ENCODE measurements at regions not wholly inside any gene's neighbourhood (a gene's known extent, or its start where the extent isn't known, plus 50 kb on each side); places are given as distances from the start of the nearest gene placed in this dataset.
A peak's percentile ranks its signal among the peaks of the same experiment; 100 is the strongest.

DNA sequence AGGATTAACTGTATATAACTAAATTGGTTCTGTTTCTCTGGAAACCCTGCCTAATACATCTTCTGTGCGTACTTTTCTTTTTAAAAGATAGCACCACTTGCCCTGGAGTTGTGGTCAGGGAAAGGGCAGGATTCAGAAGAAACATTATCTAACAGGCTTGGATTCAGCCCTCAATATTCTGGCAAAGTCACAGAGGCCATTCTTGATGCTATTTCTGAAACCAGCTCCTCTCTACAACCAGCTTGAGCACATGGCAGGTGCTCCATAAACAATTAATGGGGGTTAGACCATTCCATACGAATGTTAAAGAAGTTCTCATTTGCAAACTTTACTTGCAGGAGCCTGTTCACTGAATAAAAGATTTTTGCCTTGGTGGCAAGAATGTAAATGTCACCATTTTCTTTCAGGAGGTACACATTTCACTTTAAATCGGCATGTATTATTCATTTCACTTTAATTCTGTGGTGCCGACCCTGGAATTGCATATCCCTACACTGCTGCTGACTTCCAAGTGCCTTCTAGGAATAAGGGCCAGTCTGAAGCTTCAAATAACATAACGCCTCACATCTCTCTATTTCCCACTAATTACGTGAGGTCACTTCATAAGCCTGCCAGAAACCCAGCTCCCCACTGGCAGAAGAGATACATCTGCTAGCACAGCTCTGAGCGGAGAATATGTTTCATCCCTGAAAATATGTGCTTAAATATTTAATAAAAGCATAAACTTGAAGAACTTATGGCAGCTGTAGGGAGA lies 248.7 kb downstream of the ADGRG6 start:
- in situ Hi-C loops (cut with HindIII; ENCODE audit: low pct_ligation_motif_present, low pct_unique_long_range_greater_than_20kb, low sequenced_read_pairs), result no loop called here

DNA sequence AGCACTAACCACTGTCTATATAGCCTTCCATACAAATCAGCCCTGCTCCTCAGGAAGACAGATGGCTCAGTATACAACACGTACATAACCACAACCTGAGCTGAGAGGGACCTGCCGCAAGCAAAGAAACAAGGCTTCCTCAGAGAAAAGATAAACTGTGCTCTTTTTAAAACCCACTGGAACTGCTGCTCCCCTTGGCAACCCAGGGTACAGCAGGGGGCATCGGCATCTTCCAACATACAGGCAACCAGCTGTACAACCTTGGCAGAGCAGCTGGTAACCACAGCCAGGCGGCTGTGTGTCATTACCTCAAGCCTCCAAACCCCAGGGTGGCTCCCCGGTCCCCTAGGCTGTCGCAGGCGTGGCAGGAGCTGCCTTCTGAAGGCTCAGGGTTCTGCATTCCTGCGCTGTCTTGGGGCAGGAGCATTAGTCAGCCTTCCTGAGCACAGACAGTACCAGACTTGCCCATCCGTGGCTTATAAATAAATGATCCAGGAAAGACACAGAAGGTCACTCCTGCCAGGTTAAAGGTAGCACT lies 249.5 kb downstream of the ADGRG6 start:
- in situ Hi-C loops (cut with HindIII; ENCODE audit: low pct_ligation_motif_present, low pct_unique_long_range_greater_than_20kb, low sequenced_read_pairs), result no loop called here

More for the DNA sequence above, 248.7 kb downstream of the ADGRG6 start:
- no peak for DNase-seq

DNA sequence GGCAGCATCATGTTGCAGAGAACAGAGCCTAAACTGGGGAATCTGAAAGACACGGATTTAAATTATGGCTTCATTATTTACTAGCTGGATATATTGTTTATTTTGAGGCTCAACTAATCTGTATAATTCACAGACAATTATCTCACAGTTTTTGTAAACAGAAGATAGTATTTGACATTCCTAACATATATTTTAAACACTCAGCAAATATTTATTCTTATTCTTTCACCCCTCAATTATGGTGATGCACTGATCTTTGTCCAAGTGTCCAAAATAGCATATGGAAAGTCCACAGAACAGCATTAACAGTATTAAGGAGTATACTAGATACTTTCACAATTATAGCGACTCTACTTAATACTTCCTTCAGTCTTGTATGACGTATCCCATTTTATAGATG lies 257.0 kb downstream of the ADGRG6 start:
- DNase-seq, result no peak
- in situ Hi-C loops (cut with HindIII; ENCODE audit: low pct_ligation_motif_present, low pct_unique_long_range_greater_than_20kb, low sequenced_read_pairs), result no loop called here

More for the DNA sequence above, 249.5 kb downstream of the ADGRG6 start:
- peak; percentile 55 for DNase-seq

DNA sequence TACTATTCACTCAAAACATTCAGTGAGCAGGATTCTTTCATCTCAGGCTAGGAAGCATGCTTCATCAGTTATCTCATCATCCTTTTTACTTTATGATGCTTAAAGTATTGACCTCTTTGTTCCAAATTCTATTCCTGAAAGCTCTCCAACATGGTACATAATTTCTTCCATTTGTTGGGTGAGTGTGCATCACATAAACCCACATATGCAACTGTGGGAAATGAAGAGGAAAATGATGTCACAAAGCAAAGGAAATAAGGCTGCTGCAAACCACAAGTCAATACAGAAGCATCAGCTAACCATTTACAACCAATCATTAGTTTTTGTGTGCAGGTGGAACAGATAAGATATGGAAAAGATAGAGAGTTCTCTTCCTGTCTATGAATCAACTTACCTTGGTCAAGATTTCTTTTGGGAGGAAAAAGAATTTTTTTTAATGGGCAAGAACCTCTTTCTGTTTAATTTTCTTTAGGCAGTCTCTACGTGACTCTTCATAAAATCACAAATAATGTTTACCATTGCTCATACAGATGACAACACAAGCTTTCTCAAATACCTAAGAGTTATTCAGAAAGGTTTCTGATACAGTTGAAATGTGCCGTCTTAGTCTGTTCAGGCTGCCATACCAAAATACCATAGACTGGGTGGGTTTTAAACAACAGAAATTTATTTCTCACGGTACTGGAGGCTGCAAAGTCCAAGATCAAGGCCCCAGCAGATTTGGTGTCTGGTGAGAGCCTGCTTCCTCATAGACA lies 259.9 kb downstream of the ADGRG6 start:
- no peak for DNase-seq
- in situ Hi-C loops (cut with HindIII; ENCODE audit: low pct_ligation_motif_present, low pct_unique_long_range_greater_than_20kb, low sequenced_read_pairs), result no loop called here

DNA sequence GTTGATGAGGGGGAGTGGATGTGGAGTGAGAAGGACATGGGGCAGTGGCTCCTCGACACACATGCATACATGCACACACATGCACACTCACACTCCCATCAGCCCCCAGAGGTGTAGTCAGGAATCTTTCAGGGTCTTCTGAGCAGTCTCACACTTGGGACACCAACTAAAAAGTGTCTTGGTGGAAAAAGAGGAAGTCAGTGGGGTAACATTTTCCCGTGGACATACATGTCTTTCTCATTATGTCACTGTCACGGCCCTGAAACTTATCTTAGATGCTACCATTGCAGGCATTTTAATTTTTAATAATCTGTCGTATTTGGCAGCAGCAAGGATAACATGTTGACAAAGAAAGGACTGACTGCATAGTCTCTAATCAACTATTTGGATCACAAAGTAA lies 261.1 kb downstream of the ADGRG6 start:
- DNase-seq, result no peak
- in situ Hi-C loops (cut with HindIII; ENCODE audit: low pct_ligation_motif_present, low pct_unique_long_range_greater_than_20kb, low sequenced_read_pairs), result no loop called here

DNA sequence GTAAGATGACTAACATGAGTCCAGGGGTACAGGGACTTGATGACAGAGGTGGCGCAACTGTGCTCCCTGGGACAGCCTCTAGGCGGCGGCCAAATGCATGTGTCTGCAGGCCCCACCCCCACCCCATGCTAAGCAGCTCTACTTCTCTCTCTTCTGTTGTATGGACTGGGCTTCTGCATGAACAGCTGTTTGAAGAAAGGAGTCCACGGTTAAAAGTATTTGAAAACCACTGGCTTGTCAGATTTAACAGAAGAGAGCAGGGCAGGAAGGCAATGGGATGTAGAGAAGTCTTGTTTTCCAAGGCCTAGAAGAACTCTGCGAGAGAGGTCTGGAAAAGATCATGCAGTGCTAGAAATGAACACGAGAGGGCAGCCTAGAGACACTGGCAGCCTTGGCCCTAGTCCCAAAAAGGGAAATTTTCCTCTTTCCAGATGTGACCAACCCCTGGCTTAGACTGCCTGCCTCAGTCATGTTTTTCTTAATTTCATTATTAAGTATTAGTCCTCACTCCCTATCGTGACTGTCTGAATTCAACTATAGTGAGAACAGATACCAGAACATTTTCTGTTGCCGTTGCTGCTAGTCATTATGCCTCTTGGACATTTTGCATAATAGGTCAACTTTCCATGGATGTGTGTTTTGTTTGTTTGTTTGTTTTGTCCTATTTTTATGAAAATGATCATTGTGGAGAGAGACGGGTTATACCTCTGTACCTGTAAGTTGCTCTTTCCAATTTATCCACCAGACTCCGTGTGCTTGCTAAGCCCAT lies 265.0 kb downstream of the ADGRG6 start:
- in situ Hi-C loops (cut with HindIII; ENCODE audit: low pct_ligation_motif_present, low pct_unique_long_range_greater_than_20kb, low sequenced_read_pairs), result no loop called here
- DNase-seq, result peak; percentile 47

DNA sequence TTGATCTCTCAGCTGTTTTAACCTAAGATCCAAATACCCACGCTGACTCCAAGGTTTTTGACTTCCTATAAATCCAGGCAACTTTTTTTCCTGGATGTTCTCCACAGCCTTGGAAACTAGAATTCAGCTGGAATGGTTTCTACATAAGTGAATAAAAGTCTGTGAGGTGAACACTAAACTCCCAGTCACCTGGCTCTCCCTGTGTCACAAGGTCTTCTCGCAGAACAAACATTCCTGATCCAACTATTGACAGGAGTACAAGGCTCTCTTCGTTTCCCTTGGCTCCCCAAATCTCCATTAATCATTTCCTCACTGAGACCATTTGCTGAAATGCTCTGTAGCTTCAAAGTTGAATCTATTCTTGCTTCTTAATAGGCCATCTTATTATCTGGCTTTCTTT lies 265.7 kb downstream of the ADGRG6 start:
- in situ Hi-C loops (cut with HindIII; ENCODE audit: low pct_ligation_motif_present, low pct_unique_long_range_greater_than_20kb, low sequenced_read_pairs), result no loop called here
- no peak for DNase-seq

DNA sequence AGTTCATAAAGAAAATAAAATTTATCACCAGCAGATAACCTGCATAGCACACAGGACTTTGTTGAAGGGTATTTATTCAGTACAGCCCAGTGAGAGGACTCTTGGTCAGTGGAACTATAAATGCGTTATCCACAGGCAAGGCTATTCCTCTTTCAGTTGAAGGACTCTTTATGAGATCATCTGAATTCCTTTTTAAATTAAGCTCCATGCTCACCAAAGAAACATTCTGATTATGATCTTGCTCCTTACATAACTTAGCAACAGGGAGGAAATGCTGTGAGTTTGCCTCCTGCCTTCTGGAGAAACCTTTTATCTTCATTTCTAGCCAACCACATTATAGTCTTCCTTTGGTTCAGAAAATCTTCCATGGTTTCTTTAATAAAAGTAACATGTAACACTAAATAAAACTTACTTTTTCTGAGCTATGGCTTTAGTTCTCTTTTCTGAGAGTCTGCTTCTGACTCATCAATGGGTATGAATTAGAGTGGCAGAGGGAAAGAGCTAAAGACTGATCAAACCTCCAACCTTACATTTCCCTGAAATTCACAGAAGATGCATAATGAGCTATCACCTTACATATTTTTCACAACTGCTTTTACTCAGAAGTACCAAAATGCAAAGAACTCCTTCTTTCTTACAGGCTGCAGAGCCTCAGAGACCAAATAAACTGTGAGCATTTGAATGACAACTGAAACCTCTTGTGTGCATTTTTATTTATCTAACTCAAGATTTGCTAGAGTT lies 267.2 kb downstream of the ADGRG6 start:
- in situ Hi-C loops (cut with HindIII; ENCODE audit: low pct_ligation_motif_present, low pct_unique_long_range_greater_than_20kb, low sequenced_read_pairs), result no loop called here
- no peak for DNase-seq

DNA sequence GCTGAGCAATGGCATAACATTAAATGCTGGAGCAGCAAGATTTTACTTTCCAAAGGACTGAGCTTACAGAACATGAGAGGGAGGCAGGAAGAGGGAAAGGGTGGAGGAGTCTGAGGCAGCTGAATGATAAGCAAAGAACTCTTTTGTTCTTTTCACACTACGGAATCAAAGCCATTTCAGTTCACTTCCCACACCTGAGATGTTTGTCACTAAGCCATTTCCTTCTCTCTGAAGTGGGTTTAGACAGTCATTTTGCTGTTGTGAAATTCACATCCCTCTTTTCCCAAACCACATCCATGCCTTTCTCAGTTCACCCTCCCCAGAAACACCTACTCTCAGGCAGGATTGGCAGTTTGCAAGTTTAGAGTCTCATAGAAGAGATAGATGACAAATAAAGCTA lies 267.9 kb downstream of the ADGRG6 start:
- no peak for DNase-seq
- in situ Hi-C loops (cut with HindIII; ENCODE audit: low pct_ligation_motif_present, low pct_unique_long_range_greater_than_20kb, low sequenced_read_pairs), result no loop called here

DNA sequence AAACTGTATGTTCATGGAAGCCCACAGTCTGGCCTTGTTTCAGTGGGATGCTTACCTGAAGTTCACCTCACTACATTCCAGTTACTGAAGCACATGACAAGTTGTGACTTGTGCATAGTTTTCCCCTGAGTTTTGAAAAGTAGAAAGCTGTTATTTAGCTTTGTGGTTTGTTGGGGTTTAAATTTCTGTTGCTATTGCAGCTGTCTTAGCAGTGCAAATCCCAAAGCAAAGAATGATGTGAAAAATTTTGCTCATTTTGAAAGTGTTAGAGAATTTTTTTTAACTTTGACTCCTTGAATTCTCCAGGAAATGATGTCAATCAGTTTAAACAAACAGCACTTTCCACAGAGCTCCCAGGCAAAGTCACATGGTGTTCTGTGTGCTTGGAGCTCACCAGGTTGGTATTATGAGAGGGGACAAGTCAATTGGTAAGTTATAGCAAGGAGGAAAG lies 268.4 kb downstream of the ADGRG6 start:
- in situ Hi-C loops (cut with HindIII; ENCODE audit: low pct_ligation_motif_present, low pct_unique_long_range_greater_than_20kb, low sequenced_read_pairs), result no loop called here

DNA sequence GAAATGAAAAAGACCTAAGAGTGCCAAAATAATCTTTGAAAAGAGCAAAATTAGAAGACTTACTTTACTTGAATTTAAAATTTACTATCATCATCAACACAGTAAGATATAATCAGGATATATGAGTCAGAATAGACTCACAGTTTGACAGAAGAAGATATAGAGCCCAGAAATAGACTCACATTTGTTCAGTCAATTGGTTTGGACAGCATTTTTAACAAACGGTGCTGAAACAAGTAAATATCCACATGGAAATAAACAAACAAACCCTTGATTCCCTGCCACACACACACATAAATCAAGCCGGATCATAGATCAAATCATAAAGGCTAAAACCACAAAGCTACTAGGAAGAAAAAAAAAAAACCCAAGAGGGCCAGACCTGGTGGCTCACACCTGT lies 291.1 kb downstream of the ADGRG6 start:
- no peak for DNase-seq

More for the DNA sequence above, 268.4 kb downstream of the ADGRG6 start:
- DNase-seq, result no peak

DNA sequence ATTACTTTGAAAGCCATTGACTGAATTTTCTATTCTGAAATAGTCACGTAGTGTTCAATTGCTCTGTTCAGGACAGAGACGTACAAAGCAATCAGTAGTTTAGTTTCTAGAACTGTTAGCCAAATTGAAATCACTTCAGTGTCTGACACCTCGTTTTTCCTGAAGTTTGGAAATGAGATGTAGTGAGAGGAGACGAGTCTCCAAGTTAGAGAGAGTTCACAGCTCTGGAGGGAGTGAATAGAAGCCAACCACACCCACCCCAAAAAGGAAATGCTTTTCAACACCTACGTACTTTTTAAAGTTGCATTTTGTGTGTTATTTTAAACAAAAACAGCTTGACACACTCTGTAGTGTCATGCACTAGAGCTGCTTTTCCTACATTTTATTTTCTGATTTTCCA lies 296.0 kb downstream of the ADGRG6 start:
- in situ Hi-C loops (cut with HindIII; ENCODE audit: low pct_ligation_motif_present, low pct_unique_long_range_greater_than_20kb, low sequenced_read_pairs), result no loop called here
- no peak for DNase-seq

More for the DNA sequence above, 291.1 kb downstream of the ADGRG6 start:
- in situ Hi-C loops (cut with HindIII; ENCODE audit: low pct_ligation_motif_present, low pct_unique_long_range_greater_than_20kb, low sequenced_read_pairs), result no loop called here

DNA sequence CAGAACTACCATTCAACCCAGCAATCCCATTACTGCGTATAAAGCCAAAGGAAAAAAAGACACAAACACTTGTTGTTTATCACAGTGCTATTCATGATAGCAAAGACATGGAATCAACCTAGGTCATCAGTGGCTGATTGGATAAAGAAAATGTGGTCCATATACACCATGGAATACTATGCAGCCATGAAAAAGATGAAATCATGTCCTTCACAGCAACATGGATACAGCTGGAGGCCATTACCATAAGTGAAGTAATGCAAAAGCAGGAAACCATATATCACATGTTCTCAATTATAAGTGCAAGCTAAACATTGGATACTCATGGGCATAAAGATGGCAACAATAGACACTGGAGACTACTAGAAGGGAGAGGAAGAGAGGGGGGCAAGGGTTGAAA lies 299.6 kb downstream of the ADGRG6 start:
- DNase-seq, result no peak
- in situ Hi-C loops (cut with HindIII; ENCODE audit: low pct_ligation_motif_present, low pct_unique_long_range_greater_than_20kb, low sequenced_read_pairs), result no loop called here

DNA sequence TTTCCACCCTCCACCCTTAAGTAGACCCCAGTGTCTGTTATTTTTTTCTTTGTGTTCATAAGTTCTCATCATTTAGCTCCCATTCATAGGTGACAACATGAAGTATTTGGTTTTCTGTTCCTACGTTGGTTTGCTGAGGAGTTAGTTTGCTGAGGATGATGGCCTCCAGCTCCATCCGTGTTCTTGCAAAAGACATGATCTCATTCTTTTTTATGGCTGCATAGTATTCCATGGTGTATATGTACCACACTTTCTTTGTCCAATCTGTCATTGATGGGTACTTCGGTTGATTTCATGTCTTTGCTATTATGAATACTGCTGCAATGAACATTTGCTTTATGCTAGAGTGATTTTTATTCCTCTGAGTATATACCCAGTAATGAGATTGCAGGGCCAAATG lies 301.2 kb downstream of the ADGRG6 start:
- no peak for DNase-seq
- in situ Hi-C loops (cut with HindIII; ENCODE audit: low pct_ligation_motif_present, low pct_unique_long_range_greater_than_20kb, low sequenced_read_pairs), result no loop called here

DNA sequence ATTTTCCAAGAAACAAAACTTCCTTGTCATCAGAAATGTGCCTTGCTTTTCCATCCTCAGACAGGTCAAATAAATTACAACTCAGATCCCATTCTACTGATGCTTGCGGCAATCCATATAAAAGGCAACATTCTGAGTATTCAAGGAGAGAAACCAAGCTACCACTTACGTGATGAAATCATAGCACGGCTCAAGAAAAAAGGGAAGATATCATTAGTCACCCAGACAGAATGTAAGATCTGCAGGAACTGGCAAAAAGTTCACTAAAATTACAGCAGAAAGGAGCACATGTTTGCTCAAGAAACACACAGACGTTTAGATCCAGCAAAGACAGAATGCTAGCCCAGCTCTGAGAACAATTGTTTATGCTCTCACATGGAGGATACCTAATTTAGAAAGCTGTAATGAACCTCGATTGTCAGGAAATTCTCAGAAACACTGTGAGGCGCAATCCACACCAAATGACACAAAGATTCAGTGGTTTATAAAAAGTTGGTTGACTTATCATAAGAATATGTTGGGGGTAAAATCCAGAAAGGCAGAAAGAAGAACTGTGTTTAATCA lies 304.2 kb downstream of the ADGRG6 start:
- no peak for DNase-seq
- in situ Hi-C loops (cut with HindIII; ENCODE audit: low pct_ligation_motif_present, low pct_unique_long_range_greater_than_20kb, low sequenced_read_pairs), result no loop called here

DNA sequence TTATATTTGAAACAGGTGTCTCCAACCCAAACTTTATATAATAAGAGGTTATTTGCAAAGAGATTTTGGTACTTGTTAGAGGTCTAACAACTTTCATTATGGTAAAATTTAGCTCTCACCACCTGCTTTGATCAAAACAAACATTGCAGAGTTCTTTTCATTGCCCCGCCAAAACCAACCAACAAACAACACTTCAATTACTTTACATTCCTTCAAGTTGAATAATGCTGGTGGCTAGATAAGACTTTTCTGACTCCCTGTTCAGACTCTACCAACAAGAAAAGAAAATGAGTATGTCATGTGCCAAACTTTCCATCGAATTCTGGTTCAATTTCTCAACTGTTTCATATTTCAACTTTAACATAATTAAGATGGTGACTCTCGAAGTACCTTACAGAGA lies 311.1 kb downstream of the ADGRG6 start:
- in situ Hi-C loops (cut with HindIII; ENCODE audit: low pct_ligation_motif_present, low pct_unique_long_range_greater_than_20kb, low sequenced_read_pairs), result no loop called here
- DNase-seq, result no peak

DNA sequence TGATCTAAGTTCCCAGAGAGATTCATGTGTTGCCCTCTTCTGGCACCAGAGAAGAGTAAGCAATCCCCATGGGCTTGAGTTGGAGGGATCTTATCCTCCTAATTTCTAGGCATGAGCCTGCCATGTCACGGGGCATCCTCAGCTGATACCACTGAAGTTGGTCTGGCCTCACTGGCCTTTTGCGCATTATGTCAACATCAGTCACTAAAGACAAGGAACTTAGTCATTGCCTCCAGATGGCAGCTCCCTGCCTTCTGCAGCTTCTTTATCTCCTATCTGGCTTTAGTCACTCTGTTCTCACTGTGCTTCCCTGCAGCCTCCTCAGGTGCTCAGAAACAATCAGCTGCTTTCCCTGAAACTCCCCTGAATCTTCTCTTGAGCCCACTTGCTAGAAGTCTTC lies 312.2 kb downstream of the ADGRG6 start:
- in situ Hi-C loops (cut with HindIII; ENCODE audit: low pct_ligation_motif_present, low pct_unique_long_range_greater_than_20kb, low sequenced_read_pairs), result no loop called here
- DNase-seq, result no peak

DNA sequence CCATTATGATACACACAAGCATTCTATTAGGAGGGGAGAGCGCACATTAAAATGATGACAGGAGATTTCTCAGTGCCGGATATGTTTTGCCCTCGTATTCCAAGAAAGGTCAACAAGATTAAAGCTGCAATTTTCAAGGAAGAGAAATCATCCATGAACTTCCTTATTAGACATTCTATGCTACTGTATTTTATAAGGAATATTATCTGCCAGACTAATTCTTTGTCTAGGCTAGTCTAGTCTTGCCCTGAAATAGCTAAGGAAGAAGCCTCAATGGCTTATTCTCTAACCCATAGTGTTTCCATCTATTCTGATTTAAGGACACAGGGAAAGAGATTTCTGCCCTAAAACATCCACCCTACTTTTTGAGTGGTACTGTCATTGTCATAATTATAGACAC lies 315.4 kb downstream of the ADGRG6 start:
- in situ Hi-C loops (cut with HindIII; ENCODE audit: low pct_ligation_motif_present, low pct_unique_long_range_greater_than_20kb, low sequenced_read_pairs), result no loop called here
- no peak for DNase-seq

Measured in ACHN (cell line).